Prostate gland (tissue), 2 donors: ENCODE measurements at regions not wholly inside any gene's neighbourhood (a gene's known extent, or its start where the extent isn't known, plus 50 kb on each side); places are given as distances from the start of the nearest gene placed in this dataset.
"Not testable (repeated sequence)": the region's sequence is repeated elsewhere in the genome, so short reads cannot be mapped to it uniquely, and the experiment has no call there.

Experiments used
- DNase-seq: peaks from one replicate; pipeline ENCODE4 v3.0.0-alpha.2; 2019; ENCODE audit warnings: low spot score
- H3K27ac ChIP-seq, 2 donors: fragments of 200-600 bp; sonication (generic); 2 replicates each; pipeline ENCODE4 v1.5.1; 2017 to 2019
- H3K27me3 ChIP-seq: fragments of 200-600 bp; sonication (generic); replicated peaks from 2 replicates; pipeline ENCODE4 v1.5.1; 2019; ENCODE audit not compliant: insufficient read depth
- H3K36me3 ChIP-seq, 2 donors: fragments of 200-600 bp; sonication (generic); 1 replicate in 1 of 2; 2 replicates in 1 of 2; pipeline versions ENCODE4 v1.5.1 to v1.8.1; 2017 to 2019
- H3K4me1 ChIP-seq: fragments of 200-600 bp; sonication (generic); replicated peaks from 2 replicates; pipeline ENCODE4 v1.5.1; 2019
- H3K4me3 ChIP-seq, 2 donors: fragments of 200-600 bp; sonication (generic); 2 replicates each; pipeline ENCODE4 v1.5.1; 2017 to 2019
- H3K9me3 ChIP-seq: fragments of 200-600 bp; sonication (generic); 2 replicates; pipeline ENCODE4 v1.5.1; 2017
- POLR2A ChIP-seq: fragments of 450-650 bp; IDR thresholded peaks from one replicate; pipeline ENCODE4 v1.6.1; 2016; ENCODE audit warnings: antibody characterized with exemption, mild to moderate bottlenecking
- POLR2AphosphoS5 ChIP-seq: sonication (generic); formaldehyde crosslinking; IDR thresholded peaks from one replicate; pipeline ENCODE4 v1.6.1; 2017; ENCODE audit warnings: antibody characterized with exemption
- WGBS: methylation state at CpG from one replicate; pipeline ENCODE4 v1.1.5; 2018; 5-methylcytosine and 5-hydroxymethylcytosine counted together
- intact Hi-C: fragments of 100-400 bp; cut with DNase I; formaldehyde crosslinking; loops from one replicate; pipeline ENCODE4 v1.14.2; 2022
- TF ChIP-seq, protein P1 (sequence below), 4 experiments: fragments of 200-600 bp in 2 of 4; fragments of 450-650 bp in 2 of 4; sonication (generic) in 2 of 4; IDR thresholded peaks; 1 replicate in 3 of 4; 2 replicates in 1 of 4; pipeline ENCODE4 v1.5.1; 2016 to 2019; ENCODE audit warnings: antibody characterized with exemption in 4 of 4, mild to moderate bottlenecking in 2 of 4, moderate library complexity in 2 of 4

DNA sequence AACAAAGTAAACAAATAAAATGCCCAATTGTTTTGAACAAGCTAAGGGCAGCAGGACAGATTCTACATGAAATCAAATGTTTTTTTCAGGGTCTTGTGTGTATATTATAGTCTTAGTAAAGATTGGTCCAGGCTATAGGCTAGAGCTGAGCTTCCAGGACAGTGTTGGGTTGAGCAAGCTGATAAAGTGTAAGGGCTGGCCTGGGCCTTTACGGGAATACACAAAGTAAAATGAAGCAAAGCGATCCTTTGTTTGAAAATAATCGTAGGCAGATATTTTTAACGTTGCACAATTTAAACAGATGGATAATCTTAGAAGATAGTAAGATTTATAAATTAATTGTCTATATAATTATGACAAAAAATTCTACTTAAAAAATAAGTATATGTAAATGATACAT is 1204.6 kb downstream of the OTOL1 start:
- no peak overlapping the region for H3K27ac ChIP-seq
- 79% methylated on average over 4 of the region's 4 CpGs for WGBS
- no peaks in the 10 kb centered on the region for H3K27me3 ChIP-seq
- TF ChIP-seq POLR2A (no peak), POLR2AphosphoS5 (no peak)
- TF ChIP-seq, protein P1, sequence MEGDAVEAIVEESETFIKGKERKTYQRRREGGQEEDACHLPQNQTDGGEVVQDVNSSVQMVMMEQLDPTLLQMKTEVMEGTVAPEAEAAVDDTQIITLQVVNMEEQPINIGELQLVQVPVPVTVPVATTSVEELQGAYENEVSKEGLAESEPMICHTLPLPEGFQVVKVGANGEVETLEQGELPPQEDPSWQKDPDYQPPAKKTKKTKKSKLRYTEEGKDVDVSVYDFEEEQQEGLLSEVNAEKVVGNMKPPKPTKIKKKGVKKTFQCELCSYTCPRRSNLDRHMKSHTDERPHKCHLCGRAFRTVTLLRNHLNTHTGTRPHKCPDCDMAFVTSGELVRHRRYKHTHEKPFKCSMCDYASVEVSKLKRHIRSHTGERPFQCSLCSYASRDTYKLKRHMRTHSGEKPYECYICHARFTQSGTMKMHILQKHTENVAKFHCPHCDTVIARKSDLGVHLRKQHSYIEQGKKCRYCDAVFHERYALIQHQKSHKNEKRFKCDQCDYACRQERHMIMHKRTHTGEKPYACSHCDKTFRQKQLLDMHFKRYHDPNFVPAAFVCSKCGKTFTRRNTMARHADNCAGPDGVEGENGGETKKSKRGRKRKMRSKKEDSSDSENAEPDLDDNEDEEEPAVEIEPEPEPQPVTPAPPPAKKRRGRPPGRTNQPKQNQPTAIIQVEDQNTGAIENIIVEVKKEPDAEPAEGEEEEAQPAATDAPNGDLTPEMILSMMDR (IDR thresholded peaks at IDR 0.05): no peak
- no peak overlapping the region for H3K4me3 ChIP-seq
- H3K4me1 ChIP-seq: no peaks in the 10 kb centered on the region
- no peaks in the 10 kb centered on the region for H3K36me3 ChIP-seq
- DNase-seq: no peak
- no peaks in the 10 kb centered on the region for H3K9me3 ChIP-seq
- intact Hi-C loops: no loop called here

- Histone ChIP-seq H3K4me1 (no peaks in the 10 kb centered on the region), H3K27ac (no peak overlapping the region), H3K36me3 (no peaks in the 10 kb centered on the region), H3K4me3 (no peak overlapping the region), H3K27me3 (no peaks in the 10 kb centered on the region), H3K9me3 (no peaks in the 10 kb centered on the region)
- DNase-seq: no peak
- WGBS: 92% methylated on average over 26 of the region's 31 CpGs
- intact Hi-C loops: no loop called here
- TF ChIP-seq, protein P1 (IDR thresholded peaks at IDR 0.05): no peak
- TF ChIP-seq POLR2A (no peak), POLR2AphosphoS5 (no peak)
These were observed 1206.3 kb downstream of the OTOL1 start for GRCh38 chr3:162702768-162703385.

DNA sequence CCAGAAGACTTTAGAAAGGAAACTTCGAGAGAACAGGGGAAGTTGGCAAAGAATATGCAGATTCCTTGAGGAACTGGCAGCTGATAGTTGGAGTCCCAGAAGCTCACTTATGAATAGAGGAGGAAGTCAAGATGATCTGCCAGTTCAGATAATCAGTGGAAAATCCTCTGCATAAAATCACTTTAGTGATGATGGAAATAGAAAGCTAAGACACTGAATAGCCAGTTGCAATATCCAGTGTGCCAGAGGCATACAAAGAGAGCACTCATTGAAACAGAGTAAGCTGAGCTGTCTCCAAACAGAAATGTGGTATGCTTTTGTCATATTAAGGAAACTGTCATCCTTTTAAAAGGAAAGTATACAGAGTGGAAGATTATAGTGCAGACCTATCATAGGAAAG is 1207.6 kb downstream of the OTOL1 start:
- WGBS: 14% methylated on average over 1 of the region's 1 CpG
- TF ChIP-seq POLR2AphosphoS5: no peak
- TF ChIP-seq, protein P1 (IDR thresholded peaks at IDR 0.05): no peak
- no peak for TF ChIP-seq POLR2A
- DNase-seq: no peak
- intact Hi-C loops: no loop called here
- no peaks in the 10 kb centered on the region for H3K36me3 ChIP-seq
- no peaks in the 10 kb centered on the region for H3K4me1 ChIP-seq
- no peaks in the 10 kb centered on the region for H3K27me3 ChIP-seq
- H3K4me3 ChIP-seq: no peak overlapping the region
- no peaks in the 10 kb centered on the region for H3K9me3 ChIP-seq
- H3K27ac ChIP-seq: no peak overlapping the region

DNA sequence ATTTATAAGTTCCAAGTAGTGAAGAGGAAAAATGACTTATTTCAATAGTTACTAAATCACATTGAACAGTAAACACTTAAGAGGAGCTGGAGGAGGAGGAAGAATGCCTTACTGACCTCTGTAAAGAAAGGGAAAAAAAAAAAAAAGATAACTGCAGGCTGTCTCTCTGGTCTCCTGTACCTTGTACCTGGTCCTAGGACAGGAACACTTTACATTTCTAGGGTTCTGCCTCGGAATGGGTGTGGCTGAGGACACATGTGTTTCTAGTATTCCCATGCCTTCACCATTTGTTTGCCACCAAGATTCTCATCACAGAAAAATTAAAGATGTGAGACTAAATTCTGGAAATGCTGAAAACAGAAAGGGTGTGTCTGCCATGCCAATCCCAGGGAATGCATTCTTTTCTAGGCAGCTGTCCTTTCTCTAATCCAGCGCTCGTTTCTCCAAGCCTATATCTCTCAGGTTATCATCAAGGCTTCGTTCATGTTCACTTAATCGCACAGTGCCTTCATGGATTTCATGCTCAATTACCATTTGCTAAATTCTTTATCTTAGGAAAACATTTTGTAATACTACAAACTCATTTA is 1208.3 kb downstream of the OTOL1 start:
- WGBS: 78% methylated on average over 5 of the region's 5 CpGs
- TF ChIP-seq, protein P1 (IDR thresholded peaks at IDR 0.05): no peak
- TF ChIP-seq POLR2AphosphoS5 (no peak), POLR2A (no peak)
- Histone ChIP-seq H3K27me3 (no peaks in the 10 kb centered on the region), H3K27ac (no peak overlapping the region), H3K9me3 (no peaks in the 10 kb centered on the region), H3K36me3 (no peaks in the 10 kb centered on the region), H3K4me1 (no peaks in the 10 kb centered on the region), H3K4me3 (no peak overlapping the region)
- no peak for DNase-seq
- intact Hi-C loops: no loop called here

DNA sequence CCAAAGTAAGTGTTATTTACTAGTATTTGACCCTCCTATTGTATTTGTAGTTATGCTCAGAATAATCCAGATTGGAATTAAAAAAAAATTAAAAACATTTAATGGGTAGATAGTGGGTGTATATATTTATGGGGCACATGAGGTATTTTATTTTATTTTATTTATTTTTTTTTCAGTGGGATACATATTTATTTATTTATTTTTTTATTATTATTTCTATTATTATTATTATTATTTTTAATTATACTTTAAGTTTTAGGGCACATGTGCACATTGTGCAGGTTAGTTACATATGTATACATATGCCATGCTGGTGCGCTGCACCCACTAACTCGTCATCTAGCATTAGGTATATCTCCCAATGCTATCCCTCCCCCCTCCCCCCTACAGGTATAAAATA is 1211.8 kb downstream of the OTOL1 start:
- H3K36me3 ChIP-seq, H3K27me3 ChIP-seq, DNase-seq, H3K27ac ChIP-seq, intact Hi-C loops, H3K4me3 ChIP-seq, H3K9me3 ChIP-seq, H3K4me1 ChIP-seq: not testable (repeated sequence)
- 94% methylated on average over 2 of the region's 2 CpGs for WGBS

GRCh38 chr3:162708942-162709706 is 1212.5 kb downstream of the OTOL1 start:
- H3K27me3 ChIP-seq, H3K4me1 ChIP-seq, intact Hi-C loops, DNase-seq, H3K36me3 ChIP-seq, H3K4me3 ChIP-seq, H3K27ac ChIP-seq, H3K9me3 ChIP-seq: not testable (repeated sequence)
- 60% methylated on average over 15 of the region's 15 CpGs for WGBS
